GM12878 (cell line): ENCODE measurements at regions not wholly inside any gene's neighbourhood (a gene's known extent, or its start where the extent isn't known, plus 50 kb on each side); places are given as distances from the start of the nearest gene placed in this dataset.

Source experiments
- ATAC-seq: fragments of 200-7000 bp; cut with Tn5 transposase; 3 replicates; pipeline ENCODE4 v1.9.1; 2020; ENCODE audit warnings: mild to moderate bottlenecking, moderate library complexity
- BruUV-seq: library from RNA; stranded (reverse); fragments of 400-500 nt; replicated peaks from 2 replicates; lab custom pipeline; 2021; lab: Mats Ljungman, UMichigan
- CTCF ChIA-PET: fragments of 300-600 bp; sonication (Branson Sonifier 250); formaldehyde crosslinking; extraction: SDS; loops from one replicate; lab custom pipeline; 2021; ENCODE audit warnings: inconsistent platforms; lab: Yijun Ruan, JAX
- POLR2A ChIA-PET: fragments of 350-600 bp; formaldehyde crosslinking; extraction: SDS; loops from one replicate; lab custom pipeline; 2021; ENCODE audit warnings: inconsistent platforms; lab: Charles Lee
- RAD21 ChIA-PET: fragments of 300-600 bp; sonication (Branson Sonifier 250); formaldehyde crosslinking; loops from one replicate; lab custom pipeline; 2023; ENCODE audit warnings: antibody characterized with exemption; ENCODE audit not compliant: unreplicated experiment; lab: Charles Lee
- SMC1A ChIA-PET: fragments of 300-600 bp; sonication (Branson Sonifier 250); formaldehyde crosslinking; loops from one replicate; lab custom pipeline; 2023; ENCODE audit not compliant: unreplicated experiment, uncharacterized antibody; lab: Charles Lee
- DNase-seq: peaks from one replicate; pipeline ENCODE4 v3.0.0-alpha.2; 2011; ENCODE audit warnings: low read depth, low spot score
- FAIRE-seq: peaks from 3 replicates; lab custom pipeline; 2011; peaks lifted over from hg19 to GRCh38; lab: Jason Lieb, UNC
- H2AFZ ChIP-seq: 2 replicates; pipeline ENCODE4 v1.6.0; 2011; ENCODE audit warnings: low read depth, low read length, control low read depth; ENCODE audit not compliant: control insufficient read depth
- H3K27ac ChIP-seq: 2 replicates; pipeline ENCODE4 v1.5.1; 2011; ENCODE audit warnings: control low read depth; ENCODE audit not compliant: control insufficient read depth, insufficient read depth
- H3K27me3 ChIP-seq, 2 experiments: replicated peaks in 1 of 2; 2 replicates each; pipeline versions ENCODE4 v1.6.0 to v1.6.1; 2011; ENCODE audit warnings: low read length in 1 of 2; ENCODE audit not compliant: control insufficient read depth in 2 of 2, insufficient read depth in 2 of 2
- H3K36me3 ChIP-seq, 2 experiments: 2 replicates each; pipeline ENCODE4 v1.5.1; 2011; ENCODE audit warnings: low read length in 1 of 2; ENCODE audit not compliant: control insufficient read depth in 2 of 2, insufficient read depth in 2 of 2
- H3K4me1 ChIP-seq: 2 replicates; pipeline ENCODE4 v1.6.1; 2011; ENCODE audit warnings: mild to moderate bottlenecking, low read length, moderate library complexity, mixed read lengths; ENCODE audit not compliant: control insufficient read depth, insufficient read depth
- H3K4me2 ChIP-seq: 2 replicates; pipeline ENCODE4 v1.6.0; 2011; ENCODE audit warnings: control low read depth; ENCODE audit not compliant: control insufficient read depth, insufficient read depth
- H3K4me3 ChIP-seq: fragments of 200-600 bp; sonication (generic); 2 replicates; pipeline ENCODE4 v1.5.1; 2016
- H3K79me2 ChIP-seq: 2 replicates; pipeline ENCODE4 v1.6.0; 2011; ENCODE audit warnings: low read length; ENCODE audit not compliant: control insufficient read depth, insufficient read depth
- H3K9ac ChIP-seq: 2 replicates; pipeline ENCODE4 v1.8.0; 2011; ENCODE audit warnings: low read length, control low read depth, mixed read lengths; ENCODE audit not compliant: control insufficient read depth, insufficient read depth
- H3K9me3 ChIP-seq: replicated peaks from 3 replicates; pipeline ENCODE4 v1.5.1; 2011; ENCODE audit warnings: mild to moderate bottlenecking, low read length; ENCODE audit not compliant: control insufficient read depth, insufficient read depth
- H4K20me1 ChIP-seq: 2 replicates; pipeline ENCODE4 v1.6.0; 2011; ENCODE audit not compliant: control insufficient read depth, insufficient read depth
- ATF7 ChIP-seq: fragments of 450-650 bp; IDR thresholded peaks from 2 replicates; pipeline ENCODE4 v1.6.1; 2016; ENCODE audit warnings: low read depth, mild to moderate bottlenecking
- BACH1 ChIP-seq: fragments of 450-650 bp; IDR thresholded peaks from 2 replicates; pipeline ENCODE4 v1.6.1; 2017; ENCODE audit warnings: mild to moderate bottlenecking, borderline replicate concordance
- ESRRA ChIP-seq: IDR thresholded peaks from 2 replicates; pipeline ENCODE4 v1.6.1; 2012; ENCODE audit warnings: mild to moderate bottlenecking, low read length, improper control_type of control experiment
- ETV6 ChIP-seq, 2 experiments: fragments of 450-650 bp in 1 of 2; IDR thresholded peaks in 1 of 2; conservative IDR thresholded peaks in 1 of 2; 2 replicates each; pipeline ENCODE4 v1.6.1; 2014; ENCODE audit warnings: antibody characterized with exemption in 1 of 2, borderline replicate concordance in 1 of 2, low read depth in 1 of 2, mild to moderate bottlenecking in 1 of 2, moderate library complexity in 1 of 2
- LARP7 ChIP-seq: fragments of 450-650 bp; IDR thresholded peaks from 2 replicates; pipeline ENCODE4 v1.6.1; 2017; ENCODE audit warnings: mild to moderate bottlenecking
- MYC ChIP-seq: IDR thresholded peaks from 2 replicates; pipeline ENCODE4 v1.6.1; 2011; ENCODE audit warnings: mild to moderate bottlenecking, low read length, moderate library complexity, inconsistent platforms; ENCODE audit not compliant: insufficient read depth, insufficient replicate concordance, insufficient read length, severe bottlenecking
- NFIC ChIP-seq: IDR thresholded peaks from 2 replicates; pipeline ENCODE4 v1.6.1; 2012; ENCODE audit warnings: low read depth, mild to moderate bottlenecking, inconsistent platforms, low read length, moderate library complexity
- POLR2AphosphoS5 ChIP-seq: IDR thresholded peaks from 2 replicates; pipeline ENCODE4 v1.6.1; 2011; ENCODE audit warnings: mild to moderate bottlenecking, low read length, inconsistent platforms
- RAD51 ChIP-seq: fragments of 450-650 bp; IDR thresholded peaks from 2 replicates; pipeline ENCODE4 v1.6.1; 2016; ENCODE audit warnings: moderate library complexity, mild to moderate bottlenecking, inconsistent platforms
- SMAD5 ChIP-seq: IDR thresholded peaks from 2 replicates; pipeline ENCODE4 v1.6.1; 2016; ENCODE audit warnings: antibody characterized with exemption, low read depth
- SREBF2 ChIP-seq: IDR thresholded peaks from 2 replicates; pipeline ENCODE4 v1.6.1; 2012; ENCODE audit warnings: mild to moderate bottlenecking, low read length
- WGBS: methylation state at CpG from one replicate; pipeline ENCODE4 v1.1.6; 2016; ENCODE audit warnings: low lambda C conversion rate; ENCODE audit not compliant: insufficient replicate concordance, insufficient coverage; ENCODE audit errors: missing lambda C conversion rate; 5-methylcytosine and 5-hydroxymethylcytosine counted together
- in situ Hi-C: fragments of 300-500 bp; cut with MboI; formaldehyde crosslinking; loops from 9 replicates; pipeline ENCODE4 v1.14.3; 2018; ENCODE audit warnings: mixed read lengths
- intact Hi-C: fragments of 100-400 bp; cut with micrococcal nuclease; formaldehyde crosslinking; loops from one replicate; pipeline ENCODE4 v1.14.2; 2022; ENCODE audit not compliant: unreplicated experiment
- TF ChIP-seq, protein P1 (sequence below): IDR thresholded peaks from 2 replicates; pipeline ENCODE4 v1.6.1; 2011; ENCODE audit warnings: borderline replicate concordance, low read depth, mild to moderate bottlenecking, moderate library complexity, mixed read lengths, low read length; ENCODE audit not compliant: insufficient read depth; ENCODE audit errors: extremely low read length
- TF ChIP-seq, protein P2 (sequence below): IDR thresholded peaks from 2 replicates; pipeline ENCODE4 v1.6.1; 2011; ENCODE audit warnings: borderline replicate concordance, low read depth, mild to moderate bottlenecking, moderate library complexity, low read length; ENCODE audit not compliant: insufficient read depth, poor library complexity, severe bottlenecking
- TF ChIP-seq, protein P3 (sequence below): fragments of 450-650 bp; IDR thresholded peaks from 2 replicates; pipeline ENCODE4 v1.6.1; 2016; ENCODE audit warnings: mild to moderate bottlenecking
- TF ChIP-seq, protein P4 (sequence below): fragments of 450-650 bp; conservative IDR thresholded peaks from 2 replicates; pipeline ENCODE4 v1.6.1; 2017; ENCODE audit warnings: mild to moderate bottlenecking, moderate library complexity
- TF ChIP-seq, protein P5 (sequence below): IDR thresholded peaks from 2 replicates; pipeline ENCODE4 v1.6.1; 2012; ENCODE audit warnings: low read depth, low read length, improper control_type of control experiment

DNA sequence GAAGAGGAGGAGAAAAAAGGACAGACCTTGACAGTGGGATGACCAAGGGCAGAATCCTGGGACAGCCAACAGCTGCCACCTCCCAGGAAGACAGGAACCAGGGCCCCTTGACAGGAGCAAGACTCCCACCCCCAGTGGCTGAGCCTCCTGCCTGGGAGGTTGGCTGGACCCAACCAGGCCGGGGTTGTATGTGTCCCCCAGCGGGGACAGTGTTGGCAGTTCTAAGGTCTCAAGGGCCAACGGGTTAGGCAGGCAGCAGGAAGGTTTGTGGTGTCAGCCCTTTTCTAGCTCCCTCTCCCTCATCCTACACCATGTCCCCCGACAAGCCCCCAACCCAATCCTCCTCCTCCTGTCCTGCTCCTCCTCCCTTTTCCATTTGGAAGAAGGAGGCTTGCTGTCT is 126.2 kb downstream of the MRM1 start:
- Histone ChIP-seq H3K4me3 (no peak overlapping the region), H3K4me2 (no peak overlapping the region), H3K79me2 (no peaks in the 10 kb centered on the region), H3K4me1 (peaks cover 4% of the 10 kb centered on the region; the same call in 1 of the 2 replicates), H2AFZ (no peak overlapping the region), H3K9me3 (no peaks in the 10 kb centered on the region; the same call in 2 of the 3 replicates), H3K36me3 (no peaks in the 10 kb centered on the region), H4K20me1 (no peaks in the 10 kb centered on the region), H3K27me3 (peaks cover 5 to 8% of the 10 kb centered on the region in 2 experiments; a peak in 3 of 4 replicates), H3K27ac (no peak overlapping the region), H3K9ac (no peak overlapping the region)
- ChIA-PET POLR2A (no interaction called here), SMC1A (no interaction called here), RAD21 (no interaction called here), CTCF (no interaction called here)
- in situ Hi-C loops: no loop called here
- ATAC-seq: no peak
- DNase-seq: no peak
- intact Hi-C loops: no loop called here
- FAIRE-seq: no peak
- TF ChIP-seq ETV6 (conservative IDR thresholded peaks at IDR 0.05 in 1 of 2, IDR thresholded peaks at IDR 0.05 in 1 of 2; ENCODE audit: borderline replicate concordance in 1 of 2, low read depth in 1 of 2) (no peak), SREBF2 (no peak), BACH1 (no peak), NFIC (no peak), POLR2AphosphoS5 (no peak), LARP7 (no peak), RAD51 (no peak), ATF7 (no peak), MYC (no peak), ESRRA (no peak), SMAD5 (no peak)
- TF ChIP-seq, protein P1, sequence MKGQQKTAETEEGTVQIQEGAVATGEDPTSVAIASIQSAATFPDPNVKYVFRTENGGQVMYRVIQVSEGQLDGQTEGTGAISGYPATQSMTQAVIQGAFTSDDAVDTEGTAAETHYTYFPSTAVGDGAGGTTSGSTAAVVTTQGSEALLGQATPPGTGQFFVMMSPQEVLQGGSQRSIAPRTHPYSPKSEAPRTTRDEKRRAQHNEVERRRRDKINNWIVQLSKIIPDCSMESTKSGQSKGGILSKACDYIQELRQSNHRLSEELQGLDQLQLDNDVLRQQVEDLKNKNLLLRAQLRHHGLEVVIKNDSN: no peak
- TF ChIP-seq, protein P2, sequence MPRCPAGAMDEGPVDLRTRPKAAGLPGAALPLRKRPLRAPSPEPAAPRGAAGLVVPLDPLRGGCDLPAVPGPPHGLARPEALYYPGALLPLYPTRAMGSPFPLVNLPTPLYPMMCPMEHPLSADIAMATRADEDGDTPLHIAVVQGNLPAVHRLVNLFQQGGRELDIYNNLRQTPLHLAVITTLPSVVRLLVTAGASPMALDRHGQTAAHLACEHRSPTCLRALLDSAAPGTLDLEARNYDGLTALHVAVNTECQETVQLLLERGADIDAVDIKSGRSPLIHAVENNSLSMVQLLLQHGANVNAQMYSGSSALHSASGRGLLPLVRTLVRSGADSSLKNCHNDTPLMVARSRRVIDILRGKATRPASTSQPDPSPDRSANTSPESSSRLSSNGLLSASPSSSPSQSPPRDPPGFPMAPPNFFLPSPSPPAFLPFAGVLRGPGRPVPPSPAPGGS: no peak
- TF ChIP-seq, protein P3, sequence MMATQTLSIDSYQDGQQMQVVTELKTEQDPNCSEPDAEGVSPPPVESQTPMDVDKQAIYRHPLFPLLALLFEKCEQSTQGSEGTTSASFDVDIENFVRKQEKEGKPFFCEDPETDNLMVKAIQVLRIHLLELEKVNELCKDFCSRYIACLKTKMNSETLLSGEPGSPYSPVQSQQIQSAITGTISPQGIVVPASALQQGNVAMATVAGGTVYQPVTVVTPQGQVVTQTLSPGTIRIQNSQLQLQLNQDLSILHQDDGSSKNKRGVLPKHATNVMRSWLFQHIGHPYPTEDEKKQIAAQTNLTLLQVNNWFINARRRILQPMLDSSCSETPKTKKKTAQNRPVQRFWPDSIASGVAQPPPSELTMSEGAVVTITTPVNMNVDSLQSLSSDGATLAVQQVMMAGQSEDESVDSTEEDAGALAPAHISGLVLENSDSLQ: no peak
- TF ChIP-seq, protein P4, sequence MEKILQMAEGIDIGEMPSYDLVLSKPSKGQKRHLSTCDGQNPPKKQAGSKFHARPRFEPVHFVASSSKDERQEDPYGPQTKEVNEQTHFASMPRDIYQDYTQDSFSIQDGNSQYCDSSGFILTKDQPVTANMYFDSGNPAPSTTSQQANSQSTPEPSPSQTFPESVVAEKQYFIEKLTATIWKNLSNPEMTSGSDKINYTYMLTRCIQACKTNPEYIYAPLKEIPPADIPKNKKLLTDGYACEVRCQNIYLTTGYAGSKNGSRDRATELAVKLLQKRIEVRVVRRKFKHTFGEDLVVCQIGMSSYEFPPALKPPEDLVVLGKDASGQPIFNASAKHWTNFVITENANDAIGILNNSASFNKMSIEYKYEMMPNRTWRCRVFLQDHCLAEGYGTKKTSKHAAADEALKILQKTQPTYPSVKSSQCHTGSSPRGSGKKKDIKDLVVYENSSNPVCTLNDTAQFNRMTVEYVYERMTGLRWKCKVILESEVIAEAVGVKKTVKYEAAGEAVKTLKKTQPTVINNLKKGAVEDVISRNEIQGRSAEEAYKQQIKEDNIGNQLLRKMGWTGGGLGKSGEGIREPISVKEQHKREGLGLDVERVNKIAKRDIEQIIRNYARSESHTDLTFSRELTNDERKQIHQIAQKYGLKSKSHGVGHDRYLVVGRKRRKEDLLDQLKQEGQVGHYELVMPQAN: no peak
- TF ChIP-seq, protein P5, sequence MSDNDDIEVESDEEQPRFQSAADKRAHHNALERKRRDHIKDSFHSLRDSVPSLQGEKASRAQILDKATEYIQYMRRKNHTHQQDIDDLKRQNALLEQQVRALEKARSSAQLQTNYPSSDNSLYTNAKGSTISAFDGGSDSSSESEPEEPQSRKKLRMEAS: no peak
- 16% methylated on average over 4 of the region's 4 CpGs for WGBS
- BruUV-seq: no TSS peak
